ENCODE measurements at regions not wholly inside any gene's neighbourhood (a gene's known extent, or its start where the extent isn't known, plus 50 kb on each side); places are given as distances from the start of the nearest gene placed in this dataset.

- no peak for TF ChIP-seq CTCF (IDR thresholded peaks at IDR 0.05; ENCODE audit: insufficient read depth, low read depth, low read length)
- TF ChIP-seq EZH2 (IDR thresholded peaks at IDR 0.05; ENCODE audit: insufficient read depth, low read length), result no peak
Observed at GRCh38 chr1:239269706-239270105, 116.7 kb upstream of the CHRM3 start.

All from astrocyte (in vitro differentiated cells and primary cell).